ENCODE measurements at regions not wholly inside any gene's neighbourhood (a gene's known extent, or its start where the extent isn't known, plus 50 kb on each side); places are given as distances from the start of the nearest gene placed in this dataset.
"Not testable (repeated sequence)": the region's sequence is repeated elsewhere in the genome, so short reads cannot be mapped to it uniquely, and the experiment has no call there.

DNA sequence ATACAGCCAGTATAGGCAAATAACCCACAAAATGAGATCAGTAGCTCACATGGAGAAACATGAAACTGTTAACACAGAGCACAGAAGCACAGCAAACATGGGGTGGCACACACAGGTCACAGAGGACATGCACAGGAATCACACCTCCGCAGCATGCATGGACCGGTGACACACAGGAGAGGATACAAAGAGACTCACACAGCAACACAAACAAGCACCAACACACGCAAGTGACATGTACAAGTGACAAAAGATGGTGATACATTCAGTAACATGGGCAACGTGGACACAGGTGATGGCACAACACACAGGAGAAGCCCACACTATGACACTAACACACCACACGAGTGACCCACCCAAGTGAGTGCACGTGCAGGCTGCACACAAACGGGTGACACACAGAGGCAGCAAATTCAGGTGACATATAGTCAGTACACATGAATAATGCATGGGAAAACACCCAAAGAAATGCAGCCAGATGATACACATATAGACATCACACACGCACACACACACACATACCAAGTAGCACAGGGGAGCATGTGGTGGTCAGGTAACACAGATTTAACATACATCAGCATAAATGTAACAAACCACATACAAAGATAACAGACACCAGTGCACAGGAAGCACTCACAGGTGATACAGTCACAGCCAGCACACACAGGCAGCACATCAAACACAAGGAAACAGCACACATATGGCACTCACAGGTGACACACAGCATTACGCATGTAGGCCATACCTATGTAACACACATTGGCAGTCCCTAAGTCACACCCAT is 216.0 kb upstream of the SFSWAP start:
- DNase-seq, result no peak

DNA sequence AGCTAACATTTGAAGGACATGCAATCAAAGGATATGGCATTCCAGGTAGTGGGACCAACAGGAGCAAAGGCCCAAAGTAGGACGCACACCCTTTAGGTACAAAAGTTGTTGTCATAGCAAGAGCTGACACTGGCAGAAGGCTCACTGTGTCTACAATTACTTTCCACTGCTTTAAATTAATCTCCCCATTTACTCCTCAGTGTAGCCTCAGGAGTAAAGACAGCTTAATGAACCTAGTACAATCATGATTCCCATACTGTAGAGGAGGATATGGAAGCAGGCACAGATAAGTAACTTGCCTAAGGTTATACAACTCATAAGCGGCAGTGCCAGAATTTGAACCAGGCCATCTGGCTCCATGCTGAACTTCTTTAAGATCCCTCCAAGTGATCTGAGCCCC is 212.9 kb upstream of the SFSWAP start:
- no peak for DNase-seq

DNA sequence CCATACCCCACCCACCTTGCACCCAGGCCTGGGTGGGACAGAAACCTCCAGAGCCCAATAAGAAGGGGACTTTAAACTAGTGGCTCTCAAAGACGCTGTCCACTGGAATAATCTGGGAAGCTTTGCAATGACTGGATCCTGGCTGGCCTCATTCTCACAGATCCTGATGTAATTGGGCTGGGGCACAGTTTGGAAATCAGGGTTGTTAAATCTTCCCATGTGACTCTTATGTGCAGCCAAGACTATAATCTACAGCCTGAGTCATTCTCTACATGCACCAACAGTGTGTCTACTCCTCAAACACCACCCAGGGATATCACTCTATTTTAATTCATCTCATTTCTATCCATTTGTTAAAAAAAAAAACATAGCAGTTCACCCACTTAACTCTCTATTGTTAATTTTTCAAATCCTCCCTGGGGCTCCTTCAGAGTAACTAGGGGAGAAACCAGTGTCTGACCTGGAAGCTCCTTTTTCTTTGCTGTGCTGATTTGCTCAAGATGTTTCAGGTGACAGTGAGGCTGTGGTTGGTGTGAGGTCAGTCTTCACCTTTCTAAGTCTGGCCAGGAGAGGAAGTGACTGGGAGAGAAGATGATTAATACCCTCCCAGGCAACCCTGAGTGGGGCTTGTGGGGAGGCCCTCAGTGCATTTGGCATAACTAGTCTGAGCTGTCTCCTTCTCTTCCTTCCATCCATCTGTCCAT is 211.6 kb upstream of the SFSWAP start:
- no peak for DNase-seq

DNA sequence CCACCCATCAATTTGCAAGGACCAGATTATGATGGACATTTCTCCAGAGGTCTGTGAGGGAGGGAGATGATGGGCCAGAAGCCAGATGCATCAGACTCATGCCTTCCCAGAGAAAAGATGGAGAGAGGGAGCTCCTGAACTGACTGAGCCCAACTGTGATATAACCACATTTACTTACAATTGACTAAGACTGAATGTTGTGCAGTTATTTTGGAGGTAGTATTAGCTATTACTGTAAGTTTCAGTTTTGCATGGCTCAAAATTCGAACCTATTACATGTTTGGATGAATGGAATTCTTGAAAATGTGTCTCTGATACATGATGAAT is 211.1 kb upstream of the SFSWAP start:
- no peak for DNase-seq

DNA sequence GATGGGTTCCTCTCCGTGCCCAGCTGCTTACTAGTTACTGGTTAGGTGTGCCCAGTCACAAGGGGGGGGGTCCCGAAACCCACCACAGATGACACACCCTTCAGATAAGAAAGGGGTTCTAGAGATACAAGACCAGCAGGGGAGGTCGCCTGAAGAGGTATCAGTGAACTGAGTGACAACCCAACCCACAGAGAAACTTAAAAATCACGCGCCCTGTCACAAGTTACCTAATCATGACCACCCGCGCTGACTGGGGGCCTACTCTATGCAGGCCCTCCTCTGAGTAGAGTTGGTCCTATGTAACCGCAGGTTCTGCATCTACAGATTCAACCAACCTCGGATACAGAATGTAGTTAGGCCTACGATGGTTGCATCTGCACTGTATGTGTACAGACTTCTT is 210.3 kb upstream of the SFSWAP start:
- DNase-seq, result no peak

DNA sequence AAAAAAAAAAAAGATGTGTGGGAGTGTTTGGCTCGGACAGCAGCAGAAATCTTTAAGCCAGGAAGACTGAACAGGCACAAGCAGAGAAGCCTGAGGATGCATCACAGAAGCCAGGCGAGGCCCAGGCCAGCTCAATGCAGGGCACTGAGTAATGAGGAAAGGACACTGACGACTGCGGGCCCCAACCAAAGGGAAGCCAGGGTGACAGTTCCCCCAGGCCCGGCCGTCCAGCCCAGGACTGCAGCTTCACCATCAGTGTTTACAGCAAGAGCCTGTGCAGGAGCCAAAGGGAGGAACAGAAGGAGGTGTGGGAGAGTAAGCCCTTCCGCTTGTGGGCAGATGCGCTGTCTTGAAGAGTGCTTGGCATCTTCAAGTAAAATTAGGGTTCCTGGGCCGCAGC is 205.3 kb upstream of the SFSWAP start:
- no peak for DNase-seq

DNA sequence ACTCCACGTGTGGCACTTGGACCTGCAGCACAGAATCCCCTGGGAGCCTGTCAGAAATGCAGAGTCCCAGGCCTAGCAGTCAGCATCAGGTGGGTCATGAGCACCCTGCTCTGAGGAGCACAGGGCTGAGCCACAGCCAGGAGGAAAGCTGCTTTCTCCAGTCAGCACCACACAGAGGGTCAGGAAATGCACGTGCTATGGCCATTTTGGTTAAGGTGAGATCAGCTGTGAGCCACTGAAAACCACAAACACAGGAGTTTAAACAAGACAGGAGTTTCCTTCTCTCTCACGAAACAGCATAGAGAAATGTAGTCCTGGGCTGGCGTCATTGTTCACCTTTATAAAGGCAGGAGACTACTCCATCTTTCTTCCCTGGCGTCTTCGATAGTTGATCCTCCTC is 204.5 kb upstream of the SFSWAP start:
- DNase-seq, result no peak

DNA sequence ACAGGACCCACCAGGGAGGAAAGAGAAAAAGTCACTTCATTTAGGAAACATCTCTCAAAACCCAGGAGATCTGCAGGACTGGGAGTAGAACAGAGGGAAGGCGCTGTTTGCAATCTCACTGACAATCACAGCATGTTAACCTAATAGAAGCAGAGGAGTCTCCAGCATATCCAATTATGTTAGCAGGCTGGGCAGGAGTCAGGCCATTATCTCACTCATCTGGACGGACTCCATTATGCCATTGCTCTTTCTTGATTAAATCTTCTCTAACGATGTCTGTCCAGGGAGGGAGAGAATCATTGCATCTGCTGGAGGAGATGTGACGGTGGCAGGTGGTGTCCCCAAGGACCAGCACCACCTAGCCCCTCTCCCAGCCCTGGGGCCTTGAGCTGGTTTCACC is 203.8 kb upstream of the SFSWAP start:
- no peak for DNase-seq

DNA sequence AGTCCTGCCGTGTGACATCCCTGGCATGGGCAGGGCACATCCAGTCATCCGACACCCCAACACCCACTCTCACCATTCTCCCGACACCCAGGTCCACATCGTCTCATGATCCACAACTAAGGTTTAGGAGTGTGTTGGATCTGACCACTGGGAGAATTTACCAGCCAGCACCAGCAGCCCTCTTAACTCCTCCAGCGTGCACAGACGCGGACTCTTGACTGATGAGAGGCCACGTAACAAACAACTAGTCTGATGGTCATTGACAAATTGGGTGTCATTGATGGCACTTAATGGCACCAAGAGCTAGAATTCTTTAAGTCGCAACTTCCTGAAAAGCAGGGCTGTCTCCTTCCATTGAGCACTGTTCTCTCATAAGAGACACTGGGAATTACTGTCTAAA is 203.0 kb upstream of the SFSWAP start:
- no peak for DNase-seq

DNA sequence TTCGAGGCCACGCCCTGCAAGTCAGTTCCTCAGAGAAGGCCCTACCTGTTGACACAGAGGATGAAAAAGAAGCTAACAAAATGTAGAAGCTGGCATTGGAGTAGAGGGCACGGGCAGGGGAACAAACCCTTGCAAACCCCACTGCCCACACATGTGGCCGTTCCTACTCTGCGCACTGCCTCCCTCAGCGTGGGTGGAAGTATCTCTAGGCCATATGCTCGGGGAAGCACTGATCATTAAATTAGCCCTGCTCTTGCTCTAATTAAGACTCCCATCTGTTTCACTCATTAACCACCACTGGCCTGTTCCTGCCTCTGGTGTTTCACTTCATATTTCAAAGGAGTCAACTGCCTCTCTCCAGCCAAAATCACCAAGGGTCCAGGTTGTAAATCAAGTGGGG is 201.2 kb upstream of the SFSWAP start:
- DNase-seq, result no peak

DNA sequence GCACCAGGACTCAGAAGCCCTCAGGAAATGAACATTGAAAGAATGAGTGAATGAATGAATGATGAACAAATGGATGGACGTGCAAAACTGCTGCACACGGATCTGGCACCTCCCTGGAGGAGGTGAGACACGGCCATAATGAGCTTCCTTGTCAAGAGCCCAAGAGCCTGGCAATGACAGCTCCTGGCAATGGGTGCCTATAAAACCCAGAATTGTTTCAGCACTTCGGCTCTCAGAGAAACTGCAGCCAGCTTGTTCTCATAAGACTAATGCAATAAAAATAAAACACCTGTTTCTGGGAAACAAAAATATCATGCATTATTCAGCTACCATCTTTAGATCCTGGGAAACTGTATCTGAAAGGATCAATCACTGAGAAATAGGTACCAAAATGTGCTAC is 200.5 kb upstream of the SFSWAP start:
- DNase-seq, result no peak

DNA sequence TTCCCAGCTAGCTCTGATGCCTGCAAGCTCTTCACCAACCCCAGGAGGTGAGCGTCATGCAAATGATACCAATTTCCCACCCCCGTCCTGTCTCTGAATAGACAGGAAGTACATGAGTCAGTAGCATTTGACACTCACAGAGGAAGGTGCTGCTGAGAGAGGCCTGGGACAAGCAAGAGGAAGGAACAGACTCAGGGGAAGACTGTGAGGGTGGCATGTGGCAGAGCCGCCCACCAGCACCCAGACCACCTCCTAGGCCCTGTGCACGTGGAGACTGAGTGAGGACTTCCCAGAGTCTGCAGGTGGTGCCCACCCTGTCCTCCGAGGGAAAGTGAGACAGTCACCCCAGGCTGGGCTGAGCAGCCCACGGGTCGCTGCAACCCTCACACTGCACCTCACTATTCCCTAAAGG is 199.5 kb upstream of the SFSWAP start:
- DNase-seq, result no peak

DNA sequence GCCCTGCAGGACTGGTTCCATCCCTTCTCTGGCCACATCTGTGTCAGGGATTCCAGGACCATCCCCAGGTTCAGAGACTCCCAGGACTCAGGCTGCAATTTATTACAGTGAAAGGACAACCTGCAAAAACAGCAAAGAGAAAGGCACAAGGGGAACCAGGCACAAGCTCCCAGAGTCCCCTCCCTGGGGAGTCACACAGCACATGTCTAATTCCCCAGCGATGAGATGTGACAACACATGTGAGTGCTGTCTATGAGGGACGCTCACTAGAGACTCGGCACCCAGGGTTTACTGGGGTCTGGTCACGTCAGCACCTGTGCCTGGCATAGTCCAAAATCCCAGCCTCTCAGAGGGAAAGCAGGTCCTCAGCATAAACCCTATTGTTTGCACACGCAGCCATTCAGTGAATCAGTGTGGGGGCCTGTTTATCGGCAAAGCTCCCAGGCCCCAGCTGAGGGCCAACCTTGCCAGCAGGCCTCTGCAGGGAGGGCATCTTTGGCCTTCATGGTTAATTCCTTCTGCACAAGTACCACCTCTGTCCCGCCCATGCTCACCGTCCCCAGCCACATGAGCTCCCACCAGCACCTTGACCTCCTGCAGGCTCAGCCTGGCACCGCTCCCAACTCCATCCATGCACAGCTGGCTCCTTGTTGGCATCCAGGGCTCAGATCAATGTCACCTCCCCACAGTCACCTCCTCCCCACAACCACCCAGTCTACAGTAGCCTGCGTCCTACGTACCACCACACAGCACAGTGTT is 198.9 kb upstream of the SFSWAP start:
- no peak for DNase-seq

DNA sequence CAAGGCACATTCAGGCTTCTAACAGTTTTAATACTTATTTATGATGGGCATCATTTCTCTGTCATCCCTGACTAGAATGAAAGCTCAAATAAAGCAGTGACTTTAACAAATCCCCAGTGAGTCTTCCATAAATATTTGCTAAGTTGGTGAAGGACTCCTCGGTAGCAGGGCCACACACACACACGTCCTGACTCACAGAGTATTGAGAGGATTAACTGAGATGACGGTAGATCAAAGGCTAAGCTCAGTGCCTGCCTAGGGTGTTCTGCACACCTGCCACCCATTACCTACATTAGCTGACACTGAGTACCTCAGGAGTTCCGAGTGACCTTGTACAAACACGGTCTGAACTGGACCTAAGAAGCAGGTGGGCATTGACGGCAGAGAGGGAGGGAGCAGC is 197.3 kb upstream of the SFSWAP start:
- DNase-seq, result no peak

DNA sequence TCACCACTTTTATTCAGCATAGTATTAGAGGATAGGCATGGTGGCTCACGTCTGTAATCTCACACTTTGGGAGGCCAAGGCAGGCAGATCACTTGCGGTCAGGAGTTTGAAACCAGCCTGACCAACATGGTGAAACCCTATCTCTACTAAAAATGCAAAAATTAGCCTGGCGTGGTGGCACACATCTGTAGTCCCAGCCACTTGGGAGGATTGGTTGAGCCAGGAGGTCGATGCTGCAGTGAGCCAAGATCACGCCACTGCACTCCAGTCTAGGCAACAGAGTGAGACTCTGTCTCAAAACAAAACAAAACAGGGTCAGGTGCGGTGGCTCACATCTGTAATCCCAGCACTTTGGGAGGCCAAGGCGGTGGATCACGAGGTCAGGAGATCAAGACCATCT is 190.3 kb upstream of the SFSWAP start:
- DNase-seq, result not testable (repeated sequence)

DNA sequence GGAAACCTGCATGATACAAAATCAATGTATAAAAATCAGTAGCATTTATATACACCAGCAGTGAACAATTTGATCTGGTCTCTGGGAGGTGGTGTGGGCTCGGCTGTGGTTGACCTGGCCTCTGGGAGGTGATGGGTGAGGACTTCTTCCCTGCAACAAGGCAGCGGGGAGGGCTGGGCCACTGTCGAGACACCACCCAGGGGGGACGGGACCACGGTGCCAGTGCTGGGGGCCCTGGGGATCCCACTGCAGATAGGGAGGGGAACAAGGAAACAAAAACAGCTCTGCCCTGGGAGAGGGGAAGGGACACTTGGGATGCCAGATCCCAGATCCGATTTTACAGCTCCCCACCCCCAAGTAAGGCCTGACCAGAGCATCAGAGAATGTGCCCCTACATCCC is 189.6 kb upstream of the SFSWAP start:
- no peak for DNase-seq

DNA sequence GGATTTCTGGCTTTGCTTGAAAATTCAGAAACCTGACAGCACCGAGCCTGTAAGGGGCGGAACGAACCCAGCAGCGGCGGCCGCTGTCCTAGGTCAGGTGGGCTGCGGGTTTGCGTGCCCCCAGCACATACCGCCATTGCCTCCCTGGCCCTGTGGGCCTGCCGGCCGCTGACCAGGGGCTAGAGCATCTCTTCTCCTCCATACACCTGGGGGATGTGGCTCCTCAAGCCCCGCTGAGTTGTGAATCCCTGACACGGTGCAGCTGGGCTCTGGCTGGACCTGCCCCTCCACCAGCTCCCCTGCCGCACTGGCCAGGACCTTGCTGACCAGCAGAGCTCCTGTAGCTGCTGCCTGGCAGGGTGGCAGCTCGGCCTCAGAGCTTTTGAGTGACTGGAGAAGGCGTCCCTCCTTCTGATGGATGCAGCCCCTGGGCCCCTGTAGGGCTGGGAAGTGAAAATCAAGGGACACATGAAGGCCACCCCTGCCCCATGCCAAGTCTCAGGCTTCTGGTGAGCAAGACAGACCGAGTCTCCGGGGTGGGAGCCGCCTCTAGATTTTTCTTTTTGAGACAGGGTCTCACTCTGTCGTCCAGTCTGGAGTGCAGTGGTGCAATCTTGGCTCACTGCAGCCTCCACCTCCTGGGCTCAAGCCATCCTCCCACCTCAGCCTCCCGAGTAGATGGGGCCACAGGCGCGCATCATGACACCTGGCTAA is 184.9 kb upstream of the SFSWAP start:
- DNase-seq, result no peak

DNA sequence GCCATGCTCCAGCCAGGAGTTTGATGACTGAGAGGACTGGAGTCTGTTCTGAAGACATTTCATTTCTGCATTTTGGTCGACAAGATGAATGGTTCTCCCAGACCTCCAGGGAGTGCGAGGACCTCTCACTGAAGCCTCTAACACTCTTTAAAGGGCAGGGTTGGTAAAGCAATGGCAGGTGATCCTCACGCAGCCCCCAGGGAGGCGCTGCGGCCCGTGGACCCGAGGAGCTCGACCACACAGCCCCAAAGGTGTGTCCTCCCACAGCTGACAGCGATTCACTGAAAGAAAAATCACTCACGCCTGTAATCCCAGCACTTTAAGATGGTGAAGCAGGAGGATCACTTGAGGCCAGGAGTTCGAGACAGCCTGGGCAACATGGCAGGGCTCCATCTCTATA is 183.8 kb upstream of the SFSWAP start:
- no peak for DNase-seq

DNA sequence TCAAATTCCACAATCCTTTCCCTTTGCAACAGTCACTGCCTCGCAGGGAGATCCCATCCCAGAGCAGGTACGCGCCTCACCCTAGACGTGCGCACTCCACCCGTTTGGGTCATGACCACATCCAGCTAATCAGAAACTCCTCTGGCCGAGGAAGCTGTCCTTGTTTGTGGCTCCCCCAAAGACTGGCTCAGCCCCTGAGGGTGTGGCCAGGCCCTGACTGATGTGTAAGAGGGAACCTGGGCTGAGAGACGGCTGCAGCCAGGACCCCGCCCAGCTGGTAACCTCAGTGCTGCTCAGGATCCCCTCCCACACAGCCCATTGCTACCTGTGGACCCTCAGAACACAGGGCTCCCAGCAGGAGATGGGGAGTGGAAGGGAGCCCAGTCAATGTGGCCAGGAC is 183.2 kb upstream of the SFSWAP start:
- no peak for DNase-seq

DNA sequence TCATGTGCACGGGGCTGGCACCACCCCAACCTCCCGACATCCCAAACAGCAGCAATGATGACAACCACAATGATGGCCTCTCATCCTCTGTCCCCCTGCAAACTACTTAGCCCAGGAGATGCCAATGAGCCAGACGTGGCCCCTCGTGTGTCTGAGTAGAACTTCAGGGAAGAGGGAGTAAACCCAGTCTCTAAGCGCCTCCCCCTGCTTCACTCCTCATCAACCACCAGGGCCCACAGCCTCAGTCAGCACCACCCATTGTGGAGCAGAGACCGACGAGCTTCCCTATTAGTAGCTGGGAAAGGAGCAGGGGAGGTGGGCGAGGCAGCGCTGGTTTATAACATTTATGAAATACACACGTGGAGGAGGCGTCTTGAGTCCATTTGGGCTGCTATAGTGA is 182.7 kb upstream of the SFSWAP start:
- no peak for DNase-seq

DNA sequence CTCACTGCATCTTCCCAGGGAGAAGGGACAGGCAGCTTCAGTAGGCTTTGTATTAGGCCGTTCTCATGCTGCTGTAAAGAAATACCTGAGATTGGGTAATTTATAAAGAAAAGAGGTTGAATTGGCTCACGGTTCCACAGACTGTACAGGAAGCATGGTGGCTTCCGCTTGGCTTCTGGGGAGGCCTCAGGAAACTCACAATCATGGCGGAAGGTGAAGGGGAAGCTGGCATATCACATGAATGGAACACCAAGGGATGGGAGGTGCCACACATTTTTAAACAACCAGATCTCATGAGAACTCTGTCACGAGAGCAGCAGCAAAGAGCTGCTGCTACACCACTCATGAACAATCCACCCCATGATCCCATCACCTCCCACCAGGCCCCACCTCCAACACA is 182.2 kb upstream of the SFSWAP start:
- DNase-seq, result no peak

DNA sequence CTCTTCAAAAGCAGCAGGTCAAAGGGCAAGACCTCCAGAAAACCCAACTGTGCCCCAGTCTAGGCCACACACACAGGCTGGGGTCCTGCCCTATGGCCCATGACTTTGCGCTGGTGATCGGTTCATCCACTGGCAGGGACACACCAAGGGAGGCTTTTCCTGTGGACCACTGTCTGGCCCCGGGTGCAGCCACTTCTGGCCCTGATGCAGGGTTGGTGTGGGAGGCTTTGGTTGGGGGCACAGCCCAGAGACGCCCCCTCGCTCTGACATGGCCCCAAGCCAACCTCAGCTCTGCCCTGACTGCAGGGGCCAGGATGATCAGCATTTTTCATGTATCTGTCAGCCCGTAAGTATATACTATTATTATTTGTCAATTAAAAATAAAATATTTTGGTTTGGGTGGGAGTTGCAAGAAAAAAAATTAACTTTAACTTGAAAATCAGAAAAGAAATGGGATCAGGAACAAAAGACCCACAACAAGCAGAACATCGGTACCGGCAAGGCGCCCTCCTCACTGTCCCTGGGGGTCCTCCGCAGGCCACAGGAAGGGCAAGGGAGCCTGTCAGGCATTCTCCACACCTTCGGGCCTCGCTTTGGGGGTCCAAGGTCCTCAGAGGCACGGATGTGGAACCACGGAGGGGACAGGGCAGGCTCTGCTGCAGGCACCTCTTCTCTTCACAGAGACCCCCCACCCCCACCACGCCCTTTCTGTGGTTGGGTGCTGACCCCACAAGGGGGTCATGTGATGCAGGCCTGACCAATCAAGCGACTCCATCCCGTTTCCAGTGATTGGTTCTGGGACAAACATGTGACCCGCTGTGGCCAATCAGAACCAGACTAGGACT is 181.5 kb upstream of the SFSWAP start:
- DNase-seq, result no peak

DNA sequence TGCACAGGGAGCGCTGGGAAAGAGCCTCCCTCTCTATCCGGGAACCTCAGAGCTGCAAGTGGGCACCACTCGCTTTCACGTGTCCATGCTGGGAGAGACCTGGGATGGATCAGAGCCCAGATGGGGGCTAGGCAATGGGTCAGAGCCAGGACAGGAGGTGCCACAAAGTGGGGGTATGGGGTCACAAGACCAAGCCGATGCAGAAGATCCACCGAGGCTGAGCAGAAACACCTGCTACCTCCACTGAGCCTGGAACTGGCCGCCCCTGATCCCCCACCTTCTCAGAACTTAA is 180.9 kb upstream of the SFSWAP start:
- no peak for DNase-seq
